Esophagus squamous epithelium (tissue), 5 donors: ENCODE measurements at regions not wholly inside any gene's neighbourhood (a gene's known extent, or its start where the extent isn't known, plus 50 kb on each side); places are given as distances from the start of the nearest gene placed in this dataset.

ENCODE experiments used
- DNase-seq: peaks from one replicate; lab custom pipeline; 2025; lab: John Stamatoyannopoulos, UW
- H3K27ac ChIP-seq, 4 donors: fragments of 200-600 bp; sonication (generic); one replicate each; pipeline ENCODE4 v1.5.1; 2016 to 2019; ENCODE audit warnings: mild to moderate bottlenecking in 1 of 4
- H3K27me3 ChIP-seq, 4 donors: fragments of 200-600 bp; sonication (generic); 1 replicate in 3 of 4; 2 replicates in 1 of 4; pipeline versions ENCODE4 v1.5.1 to v1.6.0; 2017 to 2021; ENCODE audit warnings: antibody characterized with exemption in 1 of 4
- H3K36me3 ChIP-seq, 3 donors: fragments of 200-600 bp; sonication (generic); one replicate each; pipeline ENCODE4 v1.5.1; 2016 to 2019
- H3K4me1 ChIP-seq, 3 donors: fragments of 200-600 bp; sonication (generic); one replicate each; pipeline ENCODE4 v1.5.1; 2017 to 2019
- H3K4me3 ChIP-seq, 4 donors: fragments of 200-600 bp; sonication (generic); 1 replicate in 3 of 4; 2 replicates in 1 of 4; pipeline ENCODE4 v1.5.1; 2016 to 2019; ENCODE audit warnings: mild to moderate bottlenecking in 2 of 4, moderate library complexity in 1 of 4
- H3K9me3 ChIP-seq, 3 donors: fragments of 200-600 bp; sonication (generic); one replicate each; pipeline ENCODE4 v1.5.1; 2016 to 2019
- CTCF ChIP-seq, 6 experiments: fragments of 450-650 bp in 4 of 6; fragments of 200-600 bp in 2 of 6; sonication (generic) in 2 of 6; IDR thresholded peaks; one replicate each; pipeline ENCODE4 v1.5.1; 2016 to 2019; ENCODE audit warnings: antibody characterized with exemption in 6 of 6, mild to moderate bottlenecking in 4 of 6, moderate library complexity in 4 of 6
- POLR2A ChIP-seq, 4 donors: fragments of 450-650 bp; IDR thresholded peaks; one replicate each; pipeline ENCODE4 v1.6.1; 2017; ENCODE audit warnings: antibody characterized with exemption in 4 of 4, mild to moderate bottlenecking in 4 of 4, moderate library complexity in 3 of 4
- WGBS, 2 donors: methylation state at CpG; one replicate each; pipeline ENCODE4 v1.1.5; 2018; 5-methylcytosine and 5-hydroxymethylcytosine counted together
- intact Hi-C: fragments of 100-400 bp; cut with DNase I; formaldehyde crosslinking; loops from one replicate; pipeline ENCODE4 v1.15.0; 2022
- donor health status: DM: yes; HTN: yes; CAD: no.

DNA sequence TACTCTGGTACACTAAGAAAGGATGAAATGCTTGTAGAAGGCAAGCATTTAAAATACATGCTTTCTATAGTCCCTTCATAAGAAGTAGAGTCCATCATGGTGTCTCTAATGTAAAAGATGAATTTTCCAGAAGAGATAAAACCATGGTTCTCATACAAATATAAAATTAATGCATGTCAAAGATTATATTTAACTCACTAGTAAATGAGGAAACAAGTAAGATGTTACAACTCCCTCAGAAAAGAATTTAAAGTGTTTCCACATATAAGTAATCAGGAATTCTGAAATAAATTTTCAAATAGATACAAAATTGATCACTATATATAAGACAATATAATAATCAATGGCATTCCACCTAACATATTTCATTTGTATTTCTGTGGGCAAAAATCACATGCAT is 570.3 kb upstream of the CCDC54 start:
- Histone ChIP-seq H3K4me1 (peaks cover 0 to 5% (median 0%) of the 10 kb centered on the region in 3 donors), H3K4me3 (no peak overlapping the region), H3K36me3 (no peaks in the 10 kb centered on the region), H3K9me3 (no peaks in the 10 kb centered on the region), H3K27me3 (no peaks in the 10 kb centered on the region), H3K27ac (no peak overlapping the region)
- TF ChIP-seq CTCF (IDR thresholded peaks at IDR 0.05), result no peak
- no peak for DNase-seq
- intact Hi-C loops, result no loop called here

- no peaks in the 10 kb centered on the region for H3K27me3 ChIP-seq
- peaks cover 0 to 14% (median 0%) of the 10 kb centered on the region in 3 donors for H3K4me1 ChIP-seq
- no peaks in the 10 kb centered on the region for H3K36me3 ChIP-seq
- WGBS, 2 donors, result 81 to 91% methylated on average over 3 of the region's 3 CpGs
- no peak for DNase-seq
- no peak for TF ChIP-seq CTCF (IDR thresholded peaks at IDR 0.05)
- no peak for TF ChIP-seq POLR2A (IDR thresholded peaks at IDR 0.05)
- H3K9me3 ChIP-seq, result no peaks in the 10 kb centered on the region
- no peak overlapping the region for H3K27ac ChIP-seq
- H3K4me3 ChIP-seq, result no peak overlapping the region
- intact Hi-C loops, result no loop called here
Observed at GRCh38 chr3:106809041-106809440, 568.2 kb upstream of the CCDC54 start.

GRCh38 chr3:106809623-106810299 is 567.5 kb upstream of the CCDC54 start:
- TF ChIP-seq CTCF (IDR thresholded peaks at IDR 0.05), result no peak
- TF ChIP-seq POLR2A (IDR thresholded peaks at IDR 0.05), result no peak
- DNase-seq, result no peak
- WGBS, 2 donors, result 42% methylated on average over 2 of the region's 2 CpGs
- Histone ChIP-seq H3K4me1 (peaks cover 0 to 19% (median 0%) of the 10 kb centered on the region in 3 donors), H3K27ac (no peak overlapping the region), H3K36me3 (no peaks in the 10 kb centered on the region), H3K9me3 (no peaks in the 10 kb centered on the region), H3K4me3 (no peak overlapping the region), H3K27me3 (no peaks in the 10 kb centered on the region)
- intact Hi-C loops, result no loop called here

- DNase-seq, result no peak
- WGBS, 2 donors, result 62 to 81% methylated on average over 4 of the region's 4 CpGs
- H3K27me3 ChIP-seq, result no peaks in the 10 kb centered on the region
- H3K4me1 ChIP-seq, result peaks cover 0 to 19% (median 0%) of the 10 kb centered on the region in 3 donors
- no peak overlapping the region for H3K4me3 ChIP-seq
- H3K36me3 ChIP-seq, result no peaks in the 10 kb centered on the region
- H3K9me3 ChIP-seq, result no peaks in the 10 kb centered on the region
- TF ChIP-seq POLR2A (IDR thresholded peaks at IDR 0.05), result no peak
- TF ChIP-seq CTCF (IDR thresholded peaks at IDR 0.05), result no peak
- intact Hi-C loops, result no loop called here
- no peak overlapping the region for H3K27ac ChIP-seq
Observed at GRCh38 chr3:106810300-106810875, 566.9 kb upstream of the CCDC54 start.

GRCh38 chr3:106811376-106811775 is 565.9 kb upstream of the CCDC54 start:
- intact Hi-C loops, result no loop called here
- Histone ChIP-seq H3K4me3 (no peak overlapping the region), H3K9me3 (no peaks in the 10 kb centered on the region), H3K4me1 (peaks cover 0 to 19% (median 0%) of the 10 kb centered on the region in 3 donors), H3K27me3 (no peaks in the 10 kb centered on the region), H3K27ac (no peak overlapping the region), H3K36me3 (no peaks in the 10 kb centered on the region)
- WGBS, 2 donors, result 17 to 20% methylated on average over 3 of the region's 3 CpGs
- no peak for TF ChIP-seq POLR2A (IDR thresholded peaks at IDR 0.05)
- TF ChIP-seq CTCF (IDR thresholded peaks at IDR 0.05), result no peak
- no peak for DNase-seq
